B cell (primary cell): ENCODE measurements at regions not wholly inside any gene's neighbourhood (a gene's known extent, or its start where the extent isn't known, plus 50 kb on each side); places are given as distances from the start of the nearest gene placed in this dataset.

Source experiments
- ATAC-seq: fragments of 200-7000 bp; cut with Tn5 transposase; one replicate; pipeline ENCODE4 v1.10.0; 2021; ENCODE audit warnings: low read depth, mild to moderate bottlenecking, moderate number of reproducible peaks, moderate library complexity
- CTCF ChIA-PET: fragments of 350-600 bp; sonication (Branson Sonifier 250); formaldehyde crosslinking; loops from one replicate; lab custom pipeline; 2021; ENCODE audit warnings: antibody characterized with exemption, inconsistent platforms; lab: Charles Lee
- POLR2A ChIA-PET: fragments of 350-600 bp; sonication (Branson Sonifier 250); formaldehyde crosslinking; loops from one replicate; lab custom pipeline; 2021; ENCODE audit warnings: antibody characterized with exemption; lab: Charles Lee
- DNase-seq: peaks from one replicate; pipeline ENCODE4 v3.0.0; 2013
- H2AFZ ChIP-seq: 2 replicates; pipeline ENCODE4 v1.6.1; 2012; ENCODE audit warnings: mild to moderate bottlenecking, low read depth, low read length; ENCODE audit not compliant: insufficient read depth, poor library complexity, severe bottlenecking
- H3K27ac ChIP-seq, 2 donors: 1 replicate in 1 of 2; 2 replicates in 1 of 2; pipeline ENCODE4 v1.5.1; 2012 to 2013; ENCODE audit warnings: low read length in 2 of 2, mild to moderate bottlenecking in 2 of 2, moderate library complexity in 1 of 2
- H3K27me3 ChIP-seq, 4 experiments: fragments of 200-600 bp in 1 of 4; sonication (generic) in 1 of 4; replicated peaks in 1 of 4; 1 replicate in 2 of 4; 2 replicates in 2 of 4; pipeline versions ENCODE4 v1.6.1 to v1.7.0; 2013 to 2016; ENCODE audit warnings: low read length in 3 of 4, mild to moderate bottlenecking in 2 of 4, mixed read lengths in 1 of 4, moderate library complexity in 1 of 4; ENCODE audit not compliant: insufficient read depth in 4 of 4, control insufficient read depth in 3 of 4; ENCODE audit errors: control extremely low read depth in 1 of 4
- H3K36me3 ChIP-seq, 2 experiments: replicated peaks in 1 of 2; 1 replicate in 1 of 2; 2 replicates in 1 of 2; pipeline versions ENCODE4 v1.6.1 to v1.7.1; 2013; ENCODE audit warnings: low read length in 1 of 2; ENCODE audit not compliant: insufficient read depth in 2 of 2, control insufficient read depth in 1 of 2; ENCODE audit errors: control extremely low read depth in 1 of 2, extremely low read depth in 1 of 2
- H3K4me1 ChIP-seq, 2 donors: fragments of 200-600 bp in 1 of 2; sonication (generic) in 1 of 2; 1 replicate in 1 of 2; 2 replicates in 1 of 2; pipeline versions ENCODE4 v1.5.1 to v1.6.1; 2013 to 2017; ENCODE audit warnings: low read length in 2 of 2; ENCODE audit not compliant: control insufficient read depth in 2 of 2, insufficient read depth in 2 of 2
- H3K4me2 ChIP-seq: replicated peaks from 2 replicates; pipeline ENCODE3; 2012; ENCODE audit warnings: mild to moderate bottlenecking, low read depth, low read length; ENCODE audit not compliant: poor library complexity, severe bottlenecking
- H3K4me3 ChIP-seq, 5 experiments: fragments of 200-600 bp in 1 of 5; sonication (generic) in 1 of 5; 1 replicate in 3 of 5; 2 replicates in 2 of 5; pipeline versions ENCODE4 v1.5.1 to v1.7.0; 2011 to 2016; ENCODE audit warnings: low read length in 4 of 5, mild to moderate bottlenecking in 4 of 5, low read depth in 2 of 5, control low read depth in 1 of 5, moderate library complexity in 1 of 5; ENCODE audit not compliant: insufficient read depth in 1 of 5; ENCODE audit errors: control extremely low read depth in 1 of 5, extremely low read depth in 1 of 5
- H3K79me2 ChIP-seq: fragments of 200-600 bp; sonication (generic); one replicate; pipeline ENCODE4 v1.6.0; 2016; ENCODE audit warnings: low read length; ENCODE audit not compliant: control insufficient read depth, insufficient read depth
- H3K9ac ChIP-seq: fragments of 200-600 bp; sonication (generic); 2 replicates; pipeline ENCODE4 v1.6.1; 2017; ENCODE audit warnings: mild to moderate bottlenecking, low read length, moderate library complexity
- H3K9me3 ChIP-seq, 3 donors: one replicate each; pipeline versions ENCODE4 v1.6.1 to v1.7.1; 2013; ENCODE audit warnings: low read length in 2 of 3; ENCODE audit not compliant: control insufficient read depth in 2 of 3, insufficient read depth in 1 of 3; ENCODE audit errors: control extremely low read depth in 1 of 3
- H4K20me1 ChIP-seq: 2 replicates; pipeline ENCODE4 v1.6.0; 2012; ENCODE audit warnings: mild to moderate bottlenecking, low read length; ENCODE audit not compliant: insufficient read depth, control insufficient read depth, poor library complexity, severe bottlenecking
- H3K27ac Mint-ChIP-seq: one replicate; pipeline ENCODE4 v1.8.0; 2021; ENCODE audit warnings: mixed read lengths
- H3K27me3 Mint-ChIP-seq: one replicate; pipeline ENCODE4 v1.8.0; 2021; ENCODE audit warnings: mixed read lengths
- H3K4me1 Mint-ChIP-seq: one replicate; pipeline ENCODE4 v1.8.0; 2021; ENCODE audit warnings: mixed read lengths
- H3K4me3 Mint-ChIP-seq: one replicate; pipeline ENCODE4 v1.8.0; 2021; ENCODE audit warnings: mixed read lengths
- H3K9me3 Mint-ChIP-seq: one replicate; pipeline ENCODE4 v1.8.0; 2022; ENCODE audit warnings: mixed read lengths; ENCODE audit not compliant: insufficient read depth
- CTCF ChIP-seq: fragments of 200-600 bp; IDR thresholded peaks from one replicate; pipeline ENCODE4 v1.8.0; 2022; ENCODE audit warnings: antibody characterized with exemption, mild to moderate bottlenecking
- EZH2 ChIP-seq: IDR thresholded peaks from 2 replicates; pipeline ENCODE4 v1.6.1; 2012; ENCODE audit warnings: borderline replicate concordance, low read depth, mild to moderate bottlenecking, moderate library complexity, low read length; ENCODE audit not compliant: insufficient read depth, poor library complexity, severe bottlenecking
- WGBS: methylation state at CpG from one replicate; pipeline ENCODE4 v1.1.5; 2013; ENCODE audit warnings: missing lambda C conversion rate; ENCODE audit not compliant: insufficient coverage; 5-methylcytosine and 5-hydroxymethylcytosine counted together
- intact Hi-C: fragments of 100-400 bp; cut with micrococcal nuclease; formaldehyde crosslinking; loops from one replicate; pipeline ENCODE4 v1.10.0; 2022

DNA sequence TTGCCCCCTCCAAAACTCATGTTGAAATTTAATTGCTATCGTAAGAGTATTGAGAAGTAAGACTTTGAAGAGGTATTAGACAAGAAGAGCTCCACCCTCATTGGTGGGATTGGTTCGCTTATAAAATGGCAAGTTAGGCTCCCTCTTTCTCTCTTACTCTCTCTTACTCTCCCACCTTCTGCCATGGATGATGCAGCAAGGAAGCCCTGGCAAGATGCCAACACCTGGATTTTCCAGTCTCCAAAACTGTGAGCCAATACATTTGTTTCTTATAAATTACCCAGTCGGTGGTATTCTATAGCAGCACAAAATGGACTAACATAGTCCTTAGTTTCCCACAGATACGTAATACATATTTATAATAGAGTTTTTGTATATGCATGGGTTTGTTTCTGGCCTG lies 119.4 kb downstream of the DDIT4L start:
- Mint-ChIP-seq H3K9me3 (no peaks in the 10 kb centered on the region), H3K4me1 (no peaks in the 10 kb centered on the region), H3K4me3 (no peak overlapping the region), H3K27me3 (peaks cover 17% of the 10 kb centered on the region), H3K27ac (no peak overlapping the region)
- H3K4me3 ChIP-seq, result no peak overlapping the region
- intact Hi-C loops, result no loop called here
- ATAC-seq (no peak), DNase-seq (no peak)
- WGBS, result 100% methylated on average over 1 of the region's 4 CpGs
- H3K79me2 ChIP-seq, result no peaks in the 10 kb centered on the region
- TF ChIP-seq EZH2, result no peak
- TF ChIP-seq CTCF, result no peak
- H3K9me3 ChIP-seq, result no peaks in the 10 kb centered on the region
- H2AFZ ChIP-seq, result no peak overlapping the region
- H3K9ac ChIP-seq, result no peak overlapping the region
- no peaks in the 10 kb centered on the region for H3K4me1 ChIP-seq
- no peak overlapping the region for H3K27ac ChIP-seq
- no peaks in the 10 kb centered on the region for H3K36me3 ChIP-seq
- H3K27me3 ChIP-seq, result peaks cover 0 to 5% (median 1%) of the 10 kb centered on the region in 4 experiments
- H3K4me2 ChIP-seq, result no peak overlapping the region
- H4K20me1 ChIP-seq, result no peaks in the 10 kb centered on the region
- ChIA-PET CTCF (no interaction called here), POLR2A (no interaction called here)

DNA sequence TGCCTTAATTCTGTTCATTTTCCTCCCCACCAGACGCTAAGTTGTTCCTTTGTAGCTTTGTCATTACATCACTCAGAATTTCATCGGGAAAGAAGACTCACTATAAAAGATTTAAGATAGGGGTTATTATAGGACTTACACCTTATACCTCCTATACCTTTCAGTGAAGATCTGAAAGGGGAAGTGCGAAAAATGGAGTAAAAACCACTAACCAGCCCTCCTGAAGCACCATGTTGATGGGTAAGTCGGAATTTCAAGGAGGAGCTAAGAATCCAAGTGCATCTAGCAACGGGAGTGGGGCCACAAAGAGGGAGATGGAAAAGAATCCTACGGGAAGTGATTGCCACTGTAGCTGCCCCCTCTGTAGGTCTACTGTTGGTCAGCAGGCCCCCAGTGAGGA lies 119.1 kb upstream of the H2AZ1 start:
- H3K4me1 Mint-ChIP-seq, result no peaks in the 10 kb centered on the region
- H3K4me3 ChIP-seq, result no peak overlapping the region
- ChIA-PET CTCF (interaction anchor here (1.1 kb wide), 1 partner anchor 24 kb away, joined by 4 read pairs; no protein-coding TSS in a partner anchor), POLR2A (no interaction called here)
- no peaks in the 10 kb centered on the region for H3K9me3 Mint-ChIP-seq
- H2AFZ ChIP-seq, result no peak overlapping the region
- no peaks in the 10 kb centered on the region for H3K4me1 ChIP-seq
- WGBS, result 96% methylated on average over 3 of the region's 6 CpGs
- ATAC-seq (no peak), DNase-seq (no peak)
- TF ChIP-seq EZH2 (no peak), CTCF (no peak)
- no peak overlapping the region for H3K9ac ChIP-seq
- no peak overlapping the region for H3K27ac Mint-ChIP-seq
- H3K27me3 ChIP-seq, result peaks cover 0 to 5% (median 0%) of the 10 kb centered on the region in 4 experiments
- no peak overlapping the region for H3K4me3 Mint-ChIP-seq
- H3K27ac ChIP-seq, result no peak overlapping the region
- intact Hi-C loops, result no loop called here
- H3K79me2 ChIP-seq, result no peaks in the 10 kb centered on the region
- H3K27me3 Mint-ChIP-seq, result peaks cover 6% of the 10 kb centered on the region
- no peak overlapping the region for H3K4me2 ChIP-seq
- H3K9me3 ChIP-seq, result no peaks in the 10 kb centered on the region
- H4K20me1 ChIP-seq, result no peaks in the 10 kb centered on the region
- H3K36me3 ChIP-seq, result no peaks in the 10 kb centered on the region
